ENCODE measurements at regions not wholly inside any gene's neighbourhood (a gene's known extent, or its start where the extent isn't known, plus 50 kb on each side); places are given as distances from the start of the nearest gene placed in this dataset.

DNA sequence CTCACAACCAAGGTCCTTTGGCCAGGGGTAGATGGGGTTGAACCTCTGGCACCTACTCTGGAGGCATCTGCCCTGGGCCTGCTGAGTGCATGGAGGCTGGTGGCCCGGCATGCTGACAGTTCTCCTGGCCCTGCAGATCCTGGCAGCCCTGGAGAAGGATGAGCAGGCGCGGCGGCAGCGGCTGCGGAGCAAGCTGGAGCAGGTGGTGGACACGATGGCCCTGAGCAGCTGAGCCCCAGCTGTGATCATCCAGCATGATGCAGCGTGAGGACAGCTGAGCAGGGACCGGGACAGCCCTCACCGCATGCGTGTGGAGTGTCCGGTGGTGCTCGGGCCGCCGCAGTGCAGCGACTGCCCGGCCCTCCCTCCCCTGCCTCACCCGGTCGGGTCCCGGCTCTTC is 50.9 kb downstream of the PLXNA1 start:
- Histone ChIP-seq H3K9ac (replicated peaks; ENCODE audit: extremely low read depth, insufficient read depth, low read length) (no peak overlapping the region), H3K27me3 (ENCODE audit: control insufficient read depth in 2 of 2, insufficient read depth in 2 of 2, low read length in 2 of 2) (no peaks in the 10 kb centered on the region), H3K4me3 (replicated peaks in 1 of 3; ENCODE audit: insufficient read depth in 1 of 3, low read depth in 1 of 3, low read length in 3 of 3) (no peak overlapping the region), H3K27ac (ENCODE audit: insufficient read depth, low read depth, low read length) (no peak overlapping the region), H3K9me1 (replicated peaks; ENCODE audit: control insufficient read depth, extremely low read depth, insufficient read depth, low read length) (no peaks in the 10 kb centered on the region), H3K4me1 (ENCODE audit: control insufficient read depth, extremely low read depth, insufficient read depth, low read length) (no peaks in the 10 kb centered on the region), H4K20me1 (replicated peaks; ENCODE audit: control insufficient read depth, extremely low read depth, insufficient read depth, low read length) (no peaks in the 10 kb centered on the region), H3K9me3 (replicated peaks; ENCODE audit: control insufficient read depth, insufficient read depth, low read length) (no peaks in the 10 kb centered on the region), H3K36me3 (ENCODE audit: control insufficient read depth in 2 of 2, extremely low read depth in 1 of 2, insufficient read depth in 2 of 2, low read length in 2 of 2) (no peaks in the 10 kb centered on the region), H3K79me2 (ENCODE audit: control insufficient read depth, insufficient read depth, low read length) (no peaks in the 10 kb centered on the region), H3K4me2 (ENCODE audit: insufficient read depth, low read length) (no peak overlapping the region), H2AFZ (ENCODE audit: low read depth, low read length) (no peak overlapping the region)
- TF ChIP-seq POLR2AphosphoS5 (IDR thresholded peaks at IDR 0.05; ENCODE audit: insufficient read depth, low read depth, low read length) (no peak), EZH2 (IDR thresholded peaks at IDR 0.05; ENCODE audit: borderline replicate concordance, low read depth, low read length, severe bottlenecking) (no peak)
- intact Hi-C loops (cut with micrococcal nuclease) (no loop called here), dilution Hi-C loops (cut with MboI; ENCODE audit: extremely low pct_ligation_motif_present, low sequenced_read_pairs) (no loop called here)
- ChIA-PET POLR2A (interaction anchor here (1.0 kb wide), 1 partner anchor 283 kb away, joined by 3 read pairs; no protein-coding TSS in a partner anchor), CTCF (no interaction called here)
- DNase-seq (ENCODE audit: low read depth, low spot score) (no peak), FAIRE-seq (no peak)
- BruUV-seq (replicated peaks): no TSS peak

DNA sequence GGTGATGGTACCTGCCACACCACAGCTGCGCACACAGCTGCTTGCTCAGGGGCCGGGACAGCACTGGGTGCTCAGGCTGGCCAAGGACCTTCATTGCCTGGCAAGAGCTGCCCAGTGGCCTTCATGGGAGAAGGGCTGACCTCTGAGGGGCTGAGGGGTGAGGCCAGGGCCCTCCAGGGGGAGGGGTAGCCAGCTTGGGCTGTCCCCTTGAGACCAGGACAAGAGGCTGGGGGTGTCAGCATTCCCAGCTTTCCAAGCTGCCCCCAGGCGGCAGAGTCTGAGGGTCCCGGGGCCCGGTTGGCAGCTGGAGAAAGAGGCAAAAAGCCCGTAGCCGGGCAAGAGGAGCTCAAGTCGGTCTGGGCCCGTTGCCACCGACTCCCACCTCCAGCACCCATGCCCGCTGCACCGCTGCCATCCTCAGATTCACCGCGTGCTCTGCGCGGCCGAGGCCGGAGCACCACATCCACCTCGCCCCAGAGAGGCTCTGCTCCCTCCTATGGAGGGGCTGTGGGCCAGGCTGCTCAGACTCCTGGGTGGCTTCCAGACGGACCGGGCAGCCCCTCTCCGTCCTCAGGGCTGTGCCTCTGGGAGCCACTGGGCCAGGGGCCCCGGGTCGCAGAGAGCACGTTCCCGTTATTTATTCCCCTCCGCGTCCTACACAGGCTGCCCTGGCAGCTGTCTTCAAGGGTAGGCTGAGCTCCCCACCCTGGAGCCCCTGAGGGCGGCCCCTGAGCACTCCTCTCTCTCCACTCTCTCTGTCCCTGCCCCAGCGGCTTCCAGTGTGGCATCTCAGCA is 51.5 kb downstream of the PLXNA1 start:
- ChIA-PET POLR2A (interaction anchor here (1.0 kb wide), 1 partner anchor 284 kb away, joined by 3 read pairs; no protein-coding TSS in a partner anchor), CTCF (no interaction called here)
- Histone ChIP-seq H3K36me3 (ENCODE audit: control insufficient read depth in 2 of 2, extremely low read depth in 1 of 2, insufficient read depth in 2 of 2, low read length in 2 of 2) (no peaks in the 10 kb centered on the region), H3K27ac (ENCODE audit: insufficient read depth, low read depth, low read length) (no peak overlapping the region), H3K79me2 (ENCODE audit: control insufficient read depth, insufficient read depth, low read length) (no peaks in the 10 kb centered on the region), H2AFZ (ENCODE audit: low read depth, low read length) (no peak overlapping the region), H3K4me2 (ENCODE audit: insufficient read depth, low read length) (no peak overlapping the region), H3K27me3 (ENCODE audit: control insufficient read depth in 2 of 2, insufficient read depth in 2 of 2, low read length in 2 of 2) (no peaks in the 10 kb centered on the region), H3K9me3 (replicated peaks; ENCODE audit: control insufficient read depth, insufficient read depth, low read length) (no peaks in the 10 kb centered on the region), H3K4me3 (replicated peaks in 1 of 3; ENCODE audit: insufficient read depth in 1 of 3, low read depth in 1 of 3, low read length in 3 of 3) (no peak overlapping the region), H3K9ac (replicated peaks; ENCODE audit: extremely low read depth, insufficient read depth, low read length) (no peak overlapping the region), H3K9me1 (replicated peaks; ENCODE audit: control insufficient read depth, extremely low read depth, insufficient read depth, low read length) (no peaks in the 10 kb centered on the region), H3K4me1 (ENCODE audit: control insufficient read depth, extremely low read depth, insufficient read depth, low read length) (no peaks in the 10 kb centered on the region), H4K20me1 (replicated peaks; ENCODE audit: control insufficient read depth, extremely low read depth, insufficient read depth, low read length) (no peaks in the 10 kb centered on the region)
- intact Hi-C loops (cut with micrococcal nuclease) (no loop called here), dilution Hi-C loops (cut with MboI; ENCODE audit: extremely low pct_ligation_motif_present, low sequenced_read_pairs) (no loop called here)
- BruUV-seq (replicated peaks): no TSS peak
- TF ChIP-seq, protein P1, sequence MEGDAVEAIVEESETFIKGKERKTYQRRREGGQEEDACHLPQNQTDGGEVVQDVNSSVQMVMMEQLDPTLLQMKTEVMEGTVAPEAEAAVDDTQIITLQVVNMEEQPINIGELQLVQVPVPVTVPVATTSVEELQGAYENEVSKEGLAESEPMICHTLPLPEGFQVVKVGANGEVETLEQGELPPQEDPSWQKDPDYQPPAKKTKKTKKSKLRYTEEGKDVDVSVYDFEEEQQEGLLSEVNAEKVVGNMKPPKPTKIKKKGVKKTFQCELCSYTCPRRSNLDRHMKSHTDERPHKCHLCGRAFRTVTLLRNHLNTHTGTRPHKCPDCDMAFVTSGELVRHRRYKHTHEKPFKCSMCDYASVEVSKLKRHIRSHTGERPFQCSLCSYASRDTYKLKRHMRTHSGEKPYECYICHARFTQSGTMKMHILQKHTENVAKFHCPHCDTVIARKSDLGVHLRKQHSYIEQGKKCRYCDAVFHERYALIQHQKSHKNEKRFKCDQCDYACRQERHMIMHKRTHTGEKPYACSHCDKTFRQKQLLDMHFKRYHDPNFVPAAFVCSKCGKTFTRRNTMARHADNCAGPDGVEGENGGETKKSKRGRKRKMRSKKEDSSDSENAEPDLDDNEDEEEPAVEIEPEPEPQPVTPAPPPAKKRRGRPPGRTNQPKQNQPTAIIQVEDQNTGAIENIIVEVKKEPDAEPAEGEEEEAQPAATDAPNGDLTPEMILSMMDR (IDR thresholded peaks at IDR 0.05; ENCODE audit: extremely low read depth in 1 of 2, insufficient read depth in 1 of 2, low read depth in 1 of 2, low read length in 2 of 2): no peak
- no peak for TF ChIP-seq POLR2A (IDR thresholded peaks at IDR 0.05; ENCODE audit: low read depth, low read length)
- TF ChIP-seq JUN (IDR thresholded peaks at IDR 0.05; ENCODE audit: borderline replicate concordance, insufficient read depth, insufficient read length, low read depth): no peak
- TF ChIP-seq GATA2 (IDR thresholded peaks at IDR 0.05; ENCODE audit: insufficient read depth, insufficient read length, low read depth, low read length): no peak
- no peak for TF ChIP-seq EZH2 (IDR thresholded peaks at IDR 0.05; ENCODE audit: borderline replicate concordance, low read depth, low read length, severe bottlenecking)
- no peak for TF ChIP-seq POLR2AphosphoS5 (IDR thresholded peaks at IDR 0.05; ENCODE audit: insufficient read depth, low read depth, low read length)
- no peak for FAIRE-seq
- DNase-seq (ENCODE audit: low read depth, low spot score): no peak
